ENCODE measurements at regions not wholly inside any gene's neighbourhood (a gene's known extent, or its start where the extent isn't known, plus 50 kb on each side); places are given as distances from the start of the nearest gene placed in this dataset.

DNA sequence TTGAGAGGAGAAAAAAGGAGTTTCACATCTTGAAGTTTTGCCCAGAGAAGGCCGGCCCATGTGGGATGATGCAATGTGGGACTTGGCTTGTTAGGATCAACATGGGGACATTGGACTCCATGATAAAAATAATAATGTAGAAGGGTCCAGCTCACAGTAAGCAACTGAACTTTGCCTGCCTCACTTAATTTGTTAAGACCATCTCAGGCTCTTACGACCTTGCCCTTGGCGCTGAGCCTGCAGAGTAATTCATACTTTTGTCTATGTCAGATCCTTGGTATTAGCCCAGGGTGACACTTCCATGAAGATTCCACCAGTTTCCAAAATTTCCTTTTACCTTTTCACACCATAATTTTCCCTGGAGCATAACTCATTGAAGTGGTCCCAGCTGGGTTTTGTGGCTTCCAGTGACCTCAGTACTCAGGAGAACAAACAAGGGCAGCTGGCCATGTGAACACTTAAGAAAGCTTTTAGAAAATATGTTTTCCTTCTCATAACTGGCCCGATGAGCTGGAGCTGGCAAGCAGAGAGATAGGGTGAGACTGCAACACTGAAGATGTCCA lies 315.4 kb upstream of the RASGRP1 start:
- Mint-ChIP-seq H3K4me3 (no peak overlapping the region), H3K4me1 (peaks cover 0 to 1% (median 0%) of the 10 kb centered on the region in 3 donors), H3K27ac (no peak overlapping the region), H3K36me3 (peaks cover 2% of the 10 kb centered on the region), H3K9me3 (peaks cover 0 to 2% (median 0%) of the 10 kb centered on the region in 3 donors), H3K27me3 (peaks cover 12% of the 10 kb centered on the region)

DNA sequence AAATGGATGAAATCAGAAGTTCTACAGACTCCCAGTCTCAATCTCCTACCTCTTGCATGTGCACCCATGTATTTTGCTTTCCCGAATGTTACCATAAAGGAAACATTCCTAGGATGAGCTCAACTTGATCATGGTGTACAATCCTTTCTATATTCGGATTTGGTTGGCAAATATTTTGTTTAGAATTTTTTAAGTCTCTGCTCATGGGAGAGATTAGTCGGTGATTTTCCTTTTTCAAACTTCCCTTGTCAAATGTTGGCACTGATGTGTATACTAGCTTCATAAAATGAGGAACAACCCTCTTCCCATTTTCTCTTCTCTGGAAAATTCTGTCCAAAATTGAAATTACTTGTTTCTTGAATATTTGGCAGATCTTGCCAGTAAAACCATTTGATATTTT lies 317.6 kb upstream of the RASGRP1 start:
- peaks cover 7% of the 10 kb centered on the region for H3K27me3 Mint-ChIP-seq
- no peak overlapping the region for H3K4me3 Mint-ChIP-seq
- H3K9me3 Mint-ChIP-seq, result peaks cover 0 to 2% (median 0%) of the 10 kb centered on the region in 3 donors
- peaks cover 0 to 1% (median 0%) of the 10 kb centered on the region in 3 donors for H3K4me1 Mint-ChIP-seq
- no peak overlapping the region for H3K27ac Mint-ChIP-seq
- H3K36me3 Mint-ChIP-seq, result no peaks in the 10 kb centered on the region

DNA sequence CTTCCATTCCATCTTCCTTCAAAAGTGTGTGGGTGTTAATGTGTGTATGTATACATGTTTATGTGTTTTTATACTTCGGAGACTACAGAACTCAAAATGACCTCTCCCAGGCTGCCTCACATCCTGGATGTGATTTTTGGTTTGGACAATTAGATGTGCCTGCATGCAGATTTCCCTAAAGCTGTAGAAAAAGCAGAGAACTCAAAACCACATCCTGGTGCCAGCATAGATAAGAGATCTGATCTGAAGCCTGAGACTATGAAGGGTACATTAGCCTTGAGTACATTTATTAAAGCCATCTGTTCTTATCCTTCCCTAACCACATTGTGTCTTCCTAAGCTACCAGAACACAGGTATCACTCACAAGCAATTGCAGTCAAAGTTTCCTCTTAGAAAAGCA lies 319.4 kb upstream of the RASGRP1 start:
- Mint-ChIP-seq H3K4me3 (no peak overlapping the region), H3K4me1 (peaks cover 0 to 1% (median 0%) of the 10 kb centered on the region in 3 donors), H3K36me3 (no peaks in the 10 kb centered on the region), H3K9me3 (peaks cover 0 to 2% (median 0%) of the 10 kb centered on the region in 3 donors), H3K27me3 (peaks cover 11% of the 10 kb centered on the region), H3K27ac (no peak overlapping the region)

GRCh38 chr15:38885001-38885400 lies 320.4 kb upstream of the RASGRP1 start:
- peaks cover 0 to 1% (median 0%) of the 10 kb centered on the region in 3 donors for H3K4me1 Mint-ChIP-seq
- peaks cover 11% of the 10 kb centered on the region for H3K27me3 Mint-ChIP-seq
- H3K27ac Mint-ChIP-seq, result no peak overlapping the region
- peaks cover 0 to 4% (median 0%) of the 10 kb centered on the region in 3 donors for H3K9me3 Mint-ChIP-seq
- H3K4me3 Mint-ChIP-seq, result no peak overlapping the region
- H3K36me3 Mint-ChIP-seq, result no peaks in the 10 kb centered on the region

GRCh38 chr15:38885471-38885952 lies 320.9 kb upstream of the RASGRP1 start:
- H3K4me3 Mint-ChIP-seq, result no peak overlapping the region
- H3K27ac Mint-ChIP-seq, result no peak overlapping the region

GRCh38 chr15:38886315-38887163 lies 321.9 kb upstream of the RASGRP1 start:
- H3K27ac Mint-ChIP-seq, result no peak overlapping the region
- H3K4me1 Mint-ChIP-seq, result no peaks in the 10 kb centered on the region
- H3K36me3 Mint-ChIP-seq, result no peaks in the 10 kb centered on the region
- H3K27me3 Mint-ChIP-seq, result peaks cover 10% of the 10 kb centered on the region
- peaks cover 0 to 2% (median 0%) of the 10 kb centered on the region in 3 donors for H3K9me3 Mint-ChIP-seq
- H3K4me3 Mint-ChIP-seq, result no peak overlapping the region

More at GRCh38 chr15:38885471-38885952, 320.9 kb upstream of the RASGRP1 start:
- Mint-ChIP-seq H3K27me3 (peaks cover 11% of the 10 kb centered on the region), H3K9me3 (peaks cover 0 to 4% (median 0%) of the 10 kb centered on the region in 3 donors), H3K4me1 (peaks cover 0 to 1% (median 0%) of the 10 kb centered on the region in 3 donors), H3K36me3 (no peaks in the 10 kb centered on the region)

DNA sequence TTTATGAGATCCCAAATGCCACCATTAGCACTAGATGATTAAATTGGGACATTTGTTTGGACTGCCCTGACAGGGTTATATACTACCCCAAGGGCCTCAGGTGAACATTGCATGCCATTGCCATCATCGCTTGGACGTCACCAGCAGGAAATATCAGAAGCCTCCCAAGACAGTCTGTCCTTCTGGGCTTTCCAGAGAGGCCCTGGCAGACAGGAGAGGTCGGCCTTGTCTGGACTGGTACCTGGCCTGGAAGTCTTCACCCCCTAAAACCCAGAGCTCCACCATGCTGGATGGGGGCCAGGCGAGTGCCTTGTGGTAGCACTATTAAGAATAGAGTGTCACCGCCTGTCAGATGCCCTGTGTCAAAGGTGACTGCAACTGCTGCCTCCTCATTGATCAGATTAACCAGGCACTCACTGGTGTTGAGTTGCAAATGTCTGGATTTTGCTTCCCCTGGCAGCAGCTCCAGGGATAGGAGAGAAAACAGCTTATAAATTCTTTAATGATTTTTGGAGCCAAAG lies 324.1 kb upstream of the RASGRP1 start:
- no peaks in the 10 kb centered on the region for H3K4me1 Mint-ChIP-seq
- H3K27me3 Mint-ChIP-seq, result peaks cover 12% of the 10 kb centered on the region
- peaks cover 5% of the 10 kb centered on the region for H3K36me3 Mint-ChIP-seq
- no peak overlapping the region for H3K4me3 Mint-ChIP-seq
- H3K9me3 Mint-ChIP-seq, result peaks cover 4 to 9% (median 4%) of the 10 kb centered on the region in 3 donors
- no peak overlapping the region for H3K27ac Mint-ChIP-seq

GRCh38 chr15:38890194-38890593 lies 325.6 kb upstream of the RASGRP1 start:
- Mint-ChIP-seq H3K27ac (no peak overlapping the region), H3K4me3 (no peak overlapping the region), H3K4me1 (no peaks in the 10 kb centered on the region), H3K27me3 (peaks cover 8% of the 10 kb centered on the region), H3K36me3 (peaks cover 5% of the 10 kb centered on the region), H3K9me3 (peaks cover 4 to 9% (median 4%) of the 10 kb centered on the region in 3 donors)

DNA sequence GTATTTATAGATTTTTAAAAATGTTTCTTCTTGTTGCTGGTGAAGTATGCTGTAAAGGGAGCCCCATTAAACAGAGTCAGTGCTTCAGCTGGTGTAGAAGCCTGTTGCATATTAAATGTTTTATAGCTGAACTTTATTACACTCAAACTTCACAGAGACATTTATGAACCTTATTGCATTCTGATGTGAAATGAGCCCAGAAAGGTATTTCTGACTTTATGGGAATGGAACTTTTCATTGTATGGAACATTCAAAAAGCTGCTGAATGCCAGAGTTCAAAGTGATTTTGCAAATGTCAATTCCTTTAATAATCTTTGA lies 329.3 kb upstream of the RASGRP1 start:
- Mint-ChIP-seq H3K36me3 (peaks cover 5% of the 10 kb centered on the region), H3K9me3 (peaks cover 4 to 9% (median 4%) of the 10 kb centered on the region in 3 donors), H3K4me1 (no peaks in the 10 kb centered on the region), H3K4me3 (no peak overlapping the region), H3K27ac (no peak overlapping the region), H3K27me3 (peaks cover 5% of the 10 kb centered on the region)

GRCh38 chr15:38894243-38894948 lies 329.8 kb upstream of the RASGRP1 start:
- Mint-ChIP-seq H3K36me3 (peaks cover 5% of the 10 kb centered on the region), H3K4me3 (no peak overlapping the region), H3K27me3 (peaks cover 5% of the 10 kb centered on the region)

GRCh38 chr15:38895326-38896255 lies 331.0 kb upstream of the RASGRP1 start:
- Mint-ChIP-seq H3K27me3 (peaks cover 5% of the 10 kb centered on the region), H3K9me3 (peaks cover 4 to 9% (median 6%) of the 10 kb centered on the region in 3 donors), H3K27ac (no peak overlapping the region), H3K4me1 (no peaks in the 10 kb centered on the region), H3K4me3 (no peak overlapping the region), H3K36me3 (peaks cover 5% of the 10 kb centered on the region)

More at GRCh38 chr15:38894243-38894948, 329.8 kb upstream of the RASGRP1 start:
- H3K4me1 Mint-ChIP-seq, result no peaks in the 10 kb centered on the region
- peaks cover 4 to 9% (median 4%) of the 10 kb centered on the region in 3 donors for H3K9me3 Mint-ChIP-seq
- H3K27ac Mint-ChIP-seq, result no peak overlapping the region

DNA sequence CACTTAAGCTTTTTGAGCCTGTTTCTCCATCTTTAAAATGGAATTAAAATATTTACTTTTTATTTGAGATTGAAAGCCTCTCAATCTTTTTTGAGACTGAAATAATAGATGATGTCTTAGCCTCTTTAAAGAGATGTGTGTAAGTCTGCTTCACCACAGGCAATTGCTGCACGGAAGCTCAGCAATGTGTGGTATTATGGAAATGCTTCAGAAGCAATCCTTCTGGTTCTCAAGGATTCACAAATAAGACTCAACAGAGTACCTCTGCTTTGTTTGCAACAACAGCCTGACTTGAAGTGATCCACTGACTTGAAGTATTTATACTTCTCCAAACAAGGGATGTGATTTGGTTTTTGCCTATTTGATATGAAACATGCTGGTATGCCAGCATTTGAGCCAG lies 332.0 kb upstream of the RASGRP1 start:
- peaks cover 4 to 9% (median 6%) of the 10 kb centered on the region in 3 donors for H3K9me3 Mint-ChIP-seq
- H3K36me3 Mint-ChIP-seq, result peaks cover 5% of the 10 kb centered on the region
- H3K27me3 Mint-ChIP-seq, result peaks cover 3% of the 10 kb centered on the region
- no peak overlapping the region for H3K4me3 Mint-ChIP-seq
- no peak overlapping the region for H3K27ac Mint-ChIP-seq
- H3K4me1 Mint-ChIP-seq, result no peaks in the 10 kb centered on the region

DNA sequence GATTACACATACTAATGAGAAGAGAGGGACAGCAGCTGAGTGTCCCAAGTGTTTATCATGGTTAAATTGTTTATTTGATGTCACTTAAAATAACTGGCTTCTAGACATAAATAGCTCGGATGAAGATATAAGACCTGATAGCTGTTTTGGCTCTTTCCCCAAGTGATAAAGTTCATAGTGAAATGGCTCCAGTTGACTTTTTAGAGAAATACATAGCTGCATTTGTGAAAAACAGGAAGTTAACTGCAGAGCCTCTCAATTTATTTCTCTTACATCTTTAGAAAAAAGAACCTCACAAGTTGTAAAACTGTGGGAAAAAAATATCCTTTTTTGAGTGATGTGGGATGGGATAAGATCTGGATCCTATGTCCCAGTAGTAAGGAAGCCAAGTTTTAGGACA lies 332.9 kb upstream of the RASGRP1 start:
- peaks cover under 1 to 4% (median 4%) of the 10 kb centered on the region in 3 donors for H3K9me3 Mint-ChIP-seq
- H3K4me1 Mint-ChIP-seq, result no peaks in the 10 kb centered on the region
- no peak overlapping the region for H3K4me3 Mint-ChIP-seq
- peak overlapping the region in 1 of 3 donors; percentile 31 for H3K27ac Mint-ChIP-seq
- H3K36me3 Mint-ChIP-seq, result no peaks in the 10 kb centered on the region
- no peaks in the 10 kb centered on the region for H3K27me3 Mint-ChIP-seq

- Mint-ChIP-seq H3K4me3 (no peak overlapping the region), H3K4me1 (no peaks in the 10 kb centered on the region), H3K27me3 (no peaks in the 10 kb centered on the region), H3K36me3 (no peaks in the 10 kb centered on the region), H3K9me3 (peaks cover 0 to 4% (median 4%) of the 10 kb centered on the region in 3 donors), H3K27ac (no peak overlapping the region)
Observed at GRCh38 chr15:38898236-38898635, 333.6 kb upstream of the RASGRP1 start.
